Occipital lobe (tissue), 1 donor: ENCODE measurements at regions not wholly inside any gene's neighbourhood (a gene's known extent, or its start where the extent isn't known, plus 50 kb on each side); places are given as distances from the start of the nearest gene placed in this dataset.

Experiments used
- DNase-seq: peaks from one replicate; lab custom pipeline; 2025; lab: John Stamatoyannopoulos, UW

- no peak for DNase-seq
Measured at GRCh38 chr13:39858794-39859193, 203.3 kb downstream of the COG6 start.

- no peak for DNase-seq
Measured at GRCh38 chr13:39859898-39860297, 204.4 kb downstream of the COG6 start.

- no peak for DNase-seq
Measured at GRCh38 chr13:39862900-39863299, 207.4 kb downstream of the COG6 start.

- DNase-seq: no peak
Measured at GRCh38 chr13:39864221-39864620, 208.8 kb downstream of the COG6 start.

GRCh38 chr13:39866722-39867121 is 211.3 kb downstream of the COG6 start:
- no peak for DNase-seq

GRCh38 chr13:39867807-39868206 is 212.3 kb downstream of the COG6 start:
- DNase-seq: no peak

- no peak for DNase-seq
Measured at GRCh38 chr13:39870197-39870747, 214.8 kb downstream of the COG6 start.

- no peak for DNase-seq
Measured at GRCh38 chr13:39874331-39875053, 219.0 kb downstream of the COG6 start.

GRCh38 chr13:39875111-39875987 is 219.9 kb downstream of the COG6 start:
- no peak for DNase-seq

- no peak for DNase-seq
Measured at GRCh38 chr13:39876258-39876657, 220.8 kb downstream of the COG6 start.

GRCh38 chr13:39877134-39877533 is 221.7 kb downstream of the COG6 start:
- DNase-seq: no peak

- no peak for DNase-seq
Measured at GRCh38 chr13:39879286-39880035, 224.0 kb downstream of the COG6 start.

GRCh38 chr13:39881383-39881782 is 225.9 kb downstream of the COG6 start:
- DNase-seq: no peak

- DNase-seq: no peak
Measured at GRCh38 chr13:39881887-39882286, 226.4 kb downstream of the COG6 start.

- DNase-seq: no peak
Measured at GRCh38 chr13:39884166-39884565, 228.7 kb downstream of the COG6 start.

- DNase-seq: no peak
Measured at GRCh38 chr13:39886336-39886735, 230.9 kb downstream of the COG6 start.

- DNase-seq: no peak
Measured at GRCh38 chr13:39887387-39887786, 231.9 kb downstream of the COG6 start.

GRCh38 chr13:39888865-39889810 is 233.7 kb downstream of the COG6 start:
- no peak for DNase-seq

- DNase-seq: no peak
Measured at GRCh38 chr13:39890537-39890936, 235.1 kb downstream of the COG6 start.
